Keratinocyte (primary cell): ENCODE measurements at regions not wholly inside any gene's neighbourhood (a gene's known extent, or its start where the extent isn't known, plus 50 kb on each side); places are given as distances from the start of the nearest gene placed in this dataset.
"Not testable (repeated sequence)": the region's sequence is repeated elsewhere in the genome, so short reads cannot be mapped to it uniquely, and the experiment has no call there.

Source experiments
- DNase-seq: peaks from one replicate; pipeline ENCODE4 v3.0.0-alpha.2; 2011; ENCODE audit warnings: low read depth, missing footprints, low spot score
- FAIRE-seq: peaks from 2 replicates; lab custom pipeline; 2011; peaks lifted over from hg19 to GRCh38; lab: Jason Lieb, UNC
- H2AFZ ChIP-seq: 2 replicates; pipeline ENCODE4 v1.6.0; 2012; ENCODE audit warnings: low read length, control low read depth, inconsistent platforms; ENCODE audit not compliant: control insufficient read depth
- H3K27ac ChIP-seq: 2 replicates; pipeline ENCODE4 v1.5.1; 2011; ENCODE audit warnings: low read length; ENCODE audit not compliant: control insufficient read depth, insufficient read depth
- H3K27me3 ChIP-seq: 3 replicates; pipeline ENCODE4 v1.6.0; 2011; ENCODE audit warnings: low read length; ENCODE audit not compliant: control insufficient read depth, insufficient read depth; ENCODE audit errors: extremely low read depth
- H3K36me3 ChIP-seq, 2 experiments: 2 replicates in 1 of 2; 3 replicates in 1 of 2; pipeline ENCODE4 v1.5.1; 2011; ENCODE audit warnings: low read length in 2 of 2, mild to moderate bottlenecking in 1 of 2; ENCODE audit not compliant: control insufficient read depth in 2 of 2, insufficient read depth in 2 of 2; ENCODE audit errors: extremely low read depth in 1 of 2
- H3K4me1 ChIP-seq: 3 replicates; pipeline ENCODE4 v1.5.1; 2011; ENCODE audit warnings: low read length; ENCODE audit not compliant: control insufficient read depth, insufficient read depth; ENCODE audit errors: extremely low read depth
- H3K4me2 ChIP-seq: 3 replicates; pipeline ENCODE4 v1.6.0; 2011; ENCODE audit warnings: low read depth, low read length; ENCODE audit not compliant: control insufficient read depth, insufficient read depth; ENCODE audit errors: extremely low read depth
- H3K4me3 ChIP-seq, 3 experiments: fragments of 200-600 bp in 1 of 3; sonication (generic) in 1 of 3; 2 replicates in 2 of 3; 3 replicates in 1 of 3; pipeline ENCODE4 v1.5.1; 2011 to 2016; ENCODE audit warnings: low read length in 3 of 3, mild to moderate bottlenecking in 3 of 3, control low read depth in 2 of 3, inconsistent platforms in 1 of 3, low read depth in 1 of 3, mixed read lengths in 1 of 3, mixed run types in 1 of 3, moderate library complexity in 1 of 3; ENCODE audit not compliant: control insufficient read depth in 2 of 3, insufficient read depth in 2 of 3; ENCODE audit errors: extremely low read depth in 1 of 3
- H3K79me2 ChIP-seq: 2 replicates; pipeline ENCODE4 v1.6.0; 2012; ENCODE audit warnings: low read length; ENCODE audit not compliant: control insufficient read depth, insufficient read depth
- H3K9ac ChIP-seq: 3 replicates; pipeline ENCODE4 v1.6.0; 2011; ENCODE audit warnings: low read length; ENCODE audit not compliant: control insufficient read depth, insufficient read depth; ENCODE audit errors: extremely low read depth
- H3K9me1 ChIP-seq: 3 replicates; pipeline ENCODE4 v1.6.0; 2011; ENCODE audit warnings: low read length; ENCODE audit not compliant: control insufficient read depth, insufficient read depth; ENCODE audit errors: extremely low read depth
- H3K9me3 ChIP-seq: 2 replicates; pipeline ENCODE4 v1.5.1; 2012; ENCODE audit warnings: low read depth, low read length; ENCODE audit not compliant: control insufficient read depth
- H4K20me1 ChIP-seq: 3 replicates; pipeline ENCODE4 v1.6.0; 2011; ENCODE audit warnings: low read length; ENCODE audit not compliant: control insufficient read depth, insufficient read depth; ENCODE audit errors: extremely low read depth
- CTCF ChIP-seq, 3 experiments: IDR thresholded peaks in 1 of 3; conservative IDR thresholded peaks in 1 of 3; optimal IDR thresholded peaks in 1 of 3; 2 replicates in 2 of 3; 3 replicates in 1 of 3; pipeline versions ENCODE3 to v1.5.1; 2011; ENCODE audit warnings: low read length in 3 of 3, mild to moderate bottlenecking in 3 of 3, moderate library complexity in 2 of 3, control low read depth in 1 of 3, inconsistent platforms in 1 of 3; ENCODE audit not compliant: insufficient read depth in 2 of 3; ENCODE audit errors: extremely low read depth in 1 of 3
- EZH2 ChIP-seq: IDR thresholded peaks from one replicate; pipeline ENCODE4 v1.6.1; 2012; ENCODE audit warnings: inconsistent platforms, mild to moderate bottlenecking, low read length, moderate library complexity
- dilution Hi-C: fragments of 300-500 bp; cut with MboI; formaldehyde crosslinking; loops from one replicate; pipeline ENCODE4 v1.7.0; 2020; ENCODE audit warnings: low sequenced_read_pairs; ENCODE audit not compliant: extremely low pct_ligation_motif_present

- dilution Hi-C loops = no loop called here
- no peak overlapping the region for H2AFZ ChIP-seq
- H3K4me3 ChIP-seq = no peak overlapping the region
- no peak overlapping the region for H3K9ac ChIP-seq
- no peaks in the 10 kb centered on the region for H3K36me3 ChIP-seq
- H4K20me1 ChIP-seq = no peaks in the 10 kb centered on the region
- H3K9me1 ChIP-seq = no peaks in the 10 kb centered on the region
- H3K27ac ChIP-seq = no peak overlapping the region
- no peaks in the 10 kb centered on the region for H3K9me3 ChIP-seq
- no peak for FAIRE-seq
- H3K4me1 ChIP-seq = no peaks in the 10 kb centered on the region
- H3K79me2 ChIP-seq = no peaks in the 10 kb centered on the region
- no peak for DNase-seq
- no peak overlapping the region for H3K4me2 ChIP-seq
- no peak for TF ChIP-seq EZH2
- no peak for TF ChIP-seq CTCF (optimal IDR thresholded peaks at IDR 0.05 in 1 of 3, IDR thresholded peaks at IDR 0.05 in 1 of 3, conservative IDR thresholded peaks at IDR 0.05 in 1 of 3; ENCODE audit: extremely low read depth in 1 of 3, insufficient read depth in 2 of 3, low read length in 3 of 3)
- H3K27me3 ChIP-seq = no peaks in the 10 kb centered on the region
Measured at GRCh38 chr3:156040041-156040440, 80.3 kb upstream of the KCNAB1 start.

DNA sequence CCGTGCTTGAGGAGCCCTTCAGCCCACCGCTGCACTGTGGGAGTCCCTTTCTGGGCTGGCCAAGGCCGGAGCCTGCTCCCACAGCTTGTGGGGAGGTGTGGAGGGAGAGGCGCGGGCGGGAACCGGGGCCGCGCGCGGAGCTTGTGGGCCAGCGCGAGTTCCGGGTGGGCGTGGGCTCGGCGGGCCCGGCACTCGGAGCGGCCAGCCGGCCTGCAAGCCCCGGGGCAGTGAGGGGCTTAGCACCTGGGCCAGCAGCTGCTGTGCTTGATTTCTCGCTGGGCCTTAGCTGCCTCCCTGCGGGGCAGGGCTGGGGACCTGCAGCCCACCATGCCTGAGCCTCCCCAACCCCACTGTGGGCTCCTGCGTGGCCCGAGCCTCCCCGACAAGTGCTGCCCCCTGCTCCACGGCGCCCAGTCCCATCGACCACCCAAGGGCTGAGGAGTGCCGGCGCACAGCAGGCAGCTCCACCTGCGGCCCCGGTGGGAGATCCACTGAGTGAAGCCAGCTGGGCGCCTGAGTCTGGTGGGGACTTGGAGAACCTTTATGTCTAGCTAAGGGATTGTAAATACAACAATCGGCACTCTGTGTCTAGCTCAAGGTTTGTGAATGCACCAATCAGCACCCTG, 79.0 kb upstream of the KCNAB1 start:
- H3K79me2 ChIP-seq, H3K36me3 ChIP-seq, H3K4me1 ChIP-seq, DNase-seq, dilution Hi-C loops, H3K27me3 ChIP-seq, H3K9ac ChIP-seq, H3K27ac ChIP-seq, H3K9me3 ChIP-seq, H2AFZ ChIP-seq, H3K4me2 ChIP-seq, FAIRE-seq, H4K20me1 ChIP-seq, H3K4me3 ChIP-seq, H3K9me1 ChIP-seq: not testable (repeated sequence)

- H3K9me1 ChIP-seq, H2AFZ ChIP-seq, DNase-seq, H3K27me3 ChIP-seq, H3K36me3 ChIP-seq, FAIRE-seq, H3K27ac ChIP-seq, H4K20me1 ChIP-seq, H3K9me3 ChIP-seq, H3K79me2 ChIP-seq, dilution Hi-C loops, H3K9ac ChIP-seq, H3K4me2 ChIP-seq, H3K4me3 ChIP-seq, H3K4me1 ChIP-seq: not testable (repeated sequence)
Measured at GRCh38 chr3:156041856-156042255, 78.5 kb upstream of the KCNAB1 start.
